Gastrocnemius medialis (tissue), 4 donors: ENCODE measurements at regions not wholly inside any gene's neighbourhood (a gene's known extent, or its start where the extent isn't known, plus 50 kb on each side); places are given as distances from the start of the nearest gene placed in this dataset.

Experiments used
- POLR2A ChIP-seq, 2 donors: fragments of 450-650 bp; IDR thresholded peaks; one replicate each; pipeline ENCODE4 v1.6.1; 2017; ENCODE audit warnings: antibody characterized with exemption in 2 of 2, mild to moderate bottlenecking in 2 of 2, moderate library complexity in 2 of 2
- TF ChIP-seq, protein P1 (sequence below), 5 experiments: fragments of 450-650 bp in 3 of 5; fragments of 200-600 bp in 2 of 5; sonication (generic) in 2 of 5; IDR thresholded peaks in 4 of 5; conservative IDR thresholded peaks in 1 of 5; 1 replicate in 4 of 5; 2 replicates in 1 of 5; pipeline ENCODE4 v1.5.1; 2016 to 2019; ENCODE audit warnings: antibody characterized with exemption in 5 of 5, mild to moderate bottlenecking in 3 of 5, moderate library complexity in 3 of 5

DNA sequence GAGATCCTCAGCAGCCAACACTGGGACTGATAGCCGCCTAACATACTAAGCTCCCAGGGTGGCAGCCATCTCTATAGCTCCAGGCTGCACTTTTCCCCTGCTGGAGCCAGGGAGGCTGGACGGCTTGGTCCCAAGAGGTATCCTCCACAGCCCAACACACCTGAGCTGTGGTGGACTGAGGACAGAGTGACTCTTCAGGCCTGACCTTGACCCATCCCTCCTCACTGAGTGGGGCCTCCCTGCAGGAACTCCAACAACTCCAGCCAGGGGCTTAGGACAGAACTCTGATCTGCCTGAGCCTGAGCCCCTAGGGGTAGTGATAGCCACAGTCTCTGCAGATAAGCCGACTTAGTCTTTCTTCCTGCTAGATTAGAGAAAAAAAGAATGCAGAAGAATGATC, 958.1 kb upstream of the PRR20A start:
- TF ChIP-seq, protein P1, sequence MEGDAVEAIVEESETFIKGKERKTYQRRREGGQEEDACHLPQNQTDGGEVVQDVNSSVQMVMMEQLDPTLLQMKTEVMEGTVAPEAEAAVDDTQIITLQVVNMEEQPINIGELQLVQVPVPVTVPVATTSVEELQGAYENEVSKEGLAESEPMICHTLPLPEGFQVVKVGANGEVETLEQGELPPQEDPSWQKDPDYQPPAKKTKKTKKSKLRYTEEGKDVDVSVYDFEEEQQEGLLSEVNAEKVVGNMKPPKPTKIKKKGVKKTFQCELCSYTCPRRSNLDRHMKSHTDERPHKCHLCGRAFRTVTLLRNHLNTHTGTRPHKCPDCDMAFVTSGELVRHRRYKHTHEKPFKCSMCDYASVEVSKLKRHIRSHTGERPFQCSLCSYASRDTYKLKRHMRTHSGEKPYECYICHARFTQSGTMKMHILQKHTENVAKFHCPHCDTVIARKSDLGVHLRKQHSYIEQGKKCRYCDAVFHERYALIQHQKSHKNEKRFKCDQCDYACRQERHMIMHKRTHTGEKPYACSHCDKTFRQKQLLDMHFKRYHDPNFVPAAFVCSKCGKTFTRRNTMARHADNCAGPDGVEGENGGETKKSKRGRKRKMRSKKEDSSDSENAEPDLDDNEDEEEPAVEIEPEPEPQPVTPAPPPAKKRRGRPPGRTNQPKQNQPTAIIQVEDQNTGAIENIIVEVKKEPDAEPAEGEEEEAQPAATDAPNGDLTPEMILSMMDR (IDR thresholded peaks at IDR 0.05 in 4 of 5, conservative IDR thresholded peaks at IDR 0.05 in 1 of 5) = no peak
- TF ChIP-seq POLR2A (IDR thresholded peaks at IDR 0.05) = no peak
